Kidney epithelial cell (primary cell): ENCODE measurements at regions not wholly inside any gene's neighbourhood (a gene's known extent, or its start where the extent isn't known, plus 50 kb on each side); places are given as distances from the start of the nearest gene placed in this dataset.

ENCODE experiments used
- DNase-seq: peaks from one replicate; pipeline ENCODE4 v3.0.0-alpha.2; 2010; ENCODE audit warnings: low read depth
- H3K27me3 ChIP-seq: 2 replicates; pipeline ENCODE4 v1.6.0; 2011; ENCODE audit warnings: low read length; ENCODE audit not compliant: control insufficient read depth, insufficient read depth
- H3K36me3 ChIP-seq: 2 replicates; pipeline ENCODE4 v1.5.1; 2011; ENCODE audit warnings: low read length; ENCODE audit not compliant: control insufficient read depth, insufficient read depth
- H3K4me3 ChIP-seq: 2 replicates; pipeline ENCODE4 v1.5.1; 2011; ENCODE audit warnings: low read depth, mild to moderate bottlenecking, control low read depth, low read length
- CTCF ChIP-seq: IDR thresholded peaks from 2 replicates; pipeline ENCODE4 v1.5.1; 2011; ENCODE audit warnings: mild to moderate bottlenecking, moderate library complexity, low read length, control low read depth, inconsistent platforms; ENCODE audit not compliant: insufficient read depth, poor library complexity, severe bottlenecking

GRCh38 chr1:217253351-217253750, 377.5 kb downstream of the GPATCH2 start:
- Histone ChIP-seq H3K4me3 (no peak overlapping the region), H3K27me3 (no peaks in the 10 kb centered on the region), H3K36me3 (no peaks in the 10 kb centered on the region)
- no peak for DNase-seq
- no peak for TF ChIP-seq CTCF

GRCh38 chr1:217251121-217251520, 379.8 kb downstream of the GPATCH2 start:
- no peak for DNase-seq
- Histone ChIP-seq H3K36me3 (no peaks in the 10 kb centered on the region), H3K27me3 (no peaks in the 10 kb centered on the region), H3K4me3 (no peak overlapping the region)
- no peak for TF ChIP-seq CTCF

- no peaks in the 10 kb centered on the region for H3K36me3 ChIP-seq
- no peak for DNase-seq
- no peaks in the 10 kb centered on the region for H3K27me3 ChIP-seq
- no peak for TF ChIP-seq CTCF
- H3K4me3 ChIP-seq, result no peak overlapping the region
Observed at GRCh38 chr1:217249857-217250256, 381.0 kb downstream of the GPATCH2 start.

GRCh38 chr1:217244971-217245370, 385.9 kb downstream of the GPATCH2 start:
- no peak for DNase-seq
- Histone ChIP-seq H3K36me3 (no peaks in the 10 kb centered on the region), H3K27me3 (no peaks in the 10 kb centered on the region), H3K4me3 (no peak overlapping the region)
- no peak for TF ChIP-seq CTCF

GRCh38 chr1:217240656-217241055, 390.2 kb downstream of the GPATCH2 start:
- H3K27me3 ChIP-seq, result no peaks in the 10 kb centered on the region
- H3K4me3 ChIP-seq, result no peak overlapping the region
- DNase-seq, result no peak
- no peaks in the 10 kb centered on the region for H3K36me3 ChIP-seq
- no peak for TF ChIP-seq CTCF

GRCh38 chr1:217238945-217239344, 391.9 kb downstream of the GPATCH2 start:
- H3K4me3 ChIP-seq, result no peak overlapping the region
- H3K27me3 ChIP-seq, result no peaks in the 10 kb centered on the region
- DNase-seq, result no peak
- TF ChIP-seq CTCF, result no peak
- no peaks in the 10 kb centered on the region for H3K36me3 ChIP-seq
